NT2/D1 (cell line): ENCODE measurements at regions not wholly inside any gene's neighbourhood (a gene's known extent, or its start where the extent isn't known, plus 50 kb on each side); places are given as distances from the start of the nearest gene placed in this dataset.

ENCODE experiments used
- SUZ12 ChIP-seq: IDR thresholded peaks from 2 replicates; pipeline ENCODE4 v1.6.1; 2011; ENCODE audit not compliant: insufficient read length, insufficient read depth; ENCODE audit errors: extremely low read depth
- YY1 ChIP-seq: IDR thresholded peaks from 2 replicates; pipeline ENCODE4 v1.6.1; 2011; ENCODE audit not compliant: insufficient read length, insufficient read depth

DNA sequence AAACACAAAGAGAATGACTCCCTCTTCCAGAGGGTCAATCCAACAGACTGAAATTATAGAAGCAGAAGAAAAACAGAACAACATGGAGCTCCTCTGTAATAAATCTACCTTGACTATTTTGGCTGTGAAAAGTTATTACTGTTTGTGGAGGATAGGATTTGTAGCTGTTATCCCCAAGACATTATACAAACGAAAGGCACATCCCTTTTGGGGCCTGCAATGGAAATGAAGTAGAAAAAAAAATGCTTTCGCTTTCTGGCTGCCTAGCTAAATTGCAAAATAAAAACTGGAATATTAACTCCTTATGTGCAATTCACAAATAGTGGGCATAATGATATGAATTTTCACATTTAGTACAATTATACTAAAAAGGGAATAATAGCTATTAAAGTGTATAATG, 123.8 kb upstream of the CCDC179 start:
- TF ChIP-seq YY1: no peak
- no peak for TF ChIP-seq SUZ12
